CD4-positive, alpha-beta T cell treated with Interleukin-17A for 4 hours (primary cell): ENCODE measurements at regions not wholly inside any gene's neighbourhood (a gene's known extent, or its start where the extent isn't known, plus 50 kb on each side); places are given as distances from the start of the nearest gene placed in this dataset.
"Not testable (repeated sequence)": the region's sequence is repeated elsewhere in the genome, so short reads cannot be mapped to it uniquely, and the experiment has no call there.

Experiments used
- DNase-seq: peaks from one replicate; pipeline ENCODE4 v3.0.0-alpha.2; 2020; ENCODE audit warnings: mixed read lengths

DNA sequence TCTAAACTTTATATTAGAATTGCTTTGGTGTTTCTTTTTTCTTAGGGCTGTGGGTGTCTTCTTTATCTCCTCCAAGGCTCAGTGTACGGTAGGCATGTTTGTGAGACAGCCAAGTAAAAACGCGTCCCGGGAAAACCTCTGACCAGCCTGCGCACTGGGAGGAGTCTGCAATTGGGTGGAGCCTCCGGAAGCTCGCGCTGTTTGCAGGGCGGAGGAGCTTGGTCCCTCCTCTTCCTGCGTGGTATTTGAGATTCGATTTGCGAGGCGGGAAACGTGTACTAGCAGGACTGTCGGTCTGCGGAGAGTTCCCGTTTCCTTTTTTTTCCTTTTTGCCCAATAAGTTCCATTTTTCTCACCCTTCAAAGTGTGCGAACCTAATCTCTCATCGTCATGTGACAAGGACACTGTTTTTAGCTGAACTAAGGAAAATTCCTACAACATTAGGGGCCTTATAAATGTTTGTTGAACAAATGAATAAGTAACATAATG is 182.1 kb upstream of the OTX2 start:
- DNase-seq = no peak

- DNase-seq = not testable (repeated sequence)
Observed at GRCh38 chr14:56990991-56991627, 180.8 kb upstream of the OTX2 start.

DNA sequence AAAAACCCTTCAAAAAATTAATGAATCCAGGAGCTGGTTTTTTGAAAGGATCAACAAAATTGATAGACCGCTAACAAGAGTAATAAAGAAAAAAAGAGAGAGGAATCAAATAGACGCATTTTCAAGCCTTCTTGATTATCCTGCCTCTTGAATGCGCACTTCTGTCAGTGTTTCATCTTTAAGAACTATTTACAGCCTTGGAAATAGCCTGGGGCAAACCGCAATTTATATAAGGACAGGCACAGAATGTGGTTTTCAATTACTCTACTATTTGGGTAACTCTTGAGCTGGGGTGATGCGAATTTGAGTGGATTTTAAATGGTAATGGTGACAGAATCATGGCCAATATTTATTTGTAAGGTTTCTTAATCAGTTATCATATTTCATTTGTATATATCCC is 179.1 kb upstream of the OTX2 start:
- no peak for DNase-seq

- no peak for DNase-seq
Observed at GRCh38 chr14:56979936-56980335, 169.7 kb upstream of the OTX2 start.

- no peak for DNase-seq
Observed at GRCh38 chr14:56976211-56976610, 165.9 kb upstream of the OTX2 start.

GRCh38 chr14:56975521-56975920 is 165.2 kb upstream of the OTX2 start:
- no peak for DNase-seq

GRCh38 chr14:56972948-56973347 is 162.7 kb upstream of the OTX2 start:
- no peak for DNase-seq

GRCh38 chr14:56964895-56965294 is 154.6 kb upstream of the OTX2 start:
- no peak for DNase-seq

- DNase-seq = no peak
Observed at GRCh38 chr14:56963381-56963780, 153.1 kb upstream of the OTX2 start.

DNA sequence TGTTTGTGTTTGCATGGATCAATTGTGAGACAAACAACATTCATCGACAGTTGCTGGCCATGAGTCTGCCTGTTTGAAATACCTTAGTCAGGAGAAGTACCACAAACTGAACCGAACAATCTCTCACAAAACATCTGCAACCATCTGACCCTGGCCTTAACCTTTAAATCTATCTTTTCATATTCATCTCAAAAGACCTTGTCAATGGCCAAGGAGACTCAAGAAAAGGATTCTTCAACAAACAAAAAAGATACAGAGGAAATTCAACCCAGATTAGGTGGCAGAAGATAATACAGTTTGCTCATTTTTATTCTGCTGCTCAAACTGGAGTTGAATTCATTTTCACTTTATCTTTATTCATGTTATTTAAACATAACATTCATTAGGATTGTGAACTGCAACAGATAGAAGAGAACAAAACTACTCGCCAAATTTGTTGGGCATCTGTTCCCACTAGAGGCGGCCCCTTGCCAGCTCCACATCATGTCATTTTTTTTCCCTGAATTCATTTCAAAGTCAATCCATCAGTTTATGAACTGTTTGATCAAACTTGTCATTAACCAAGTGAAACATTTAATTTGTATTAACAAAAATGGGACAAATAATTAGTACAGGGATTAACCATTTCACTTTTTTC is 152.3 kb upstream of the OTX2 start:
- DNase-seq = no peak

DNA sequence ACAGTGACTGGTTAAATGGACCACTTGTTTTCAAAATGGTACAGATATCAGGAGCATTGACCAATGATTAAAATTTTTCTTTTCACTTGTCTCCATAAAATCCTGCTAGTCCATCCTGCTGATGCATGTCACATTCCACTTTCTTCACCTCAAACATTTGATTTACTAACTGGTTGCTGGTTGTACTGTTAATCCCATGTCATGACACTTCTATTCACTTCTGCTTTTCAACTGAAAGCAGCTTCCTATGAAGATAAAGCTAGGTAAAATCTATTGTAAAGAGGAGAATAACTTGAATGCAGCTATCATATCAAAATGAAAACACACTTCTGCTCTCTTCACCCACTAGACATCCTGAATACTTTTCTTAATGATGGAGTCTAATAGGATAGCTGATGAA is 149.6 kb upstream of the OTX2 start:
- DNase-seq = no peak

DNA sequence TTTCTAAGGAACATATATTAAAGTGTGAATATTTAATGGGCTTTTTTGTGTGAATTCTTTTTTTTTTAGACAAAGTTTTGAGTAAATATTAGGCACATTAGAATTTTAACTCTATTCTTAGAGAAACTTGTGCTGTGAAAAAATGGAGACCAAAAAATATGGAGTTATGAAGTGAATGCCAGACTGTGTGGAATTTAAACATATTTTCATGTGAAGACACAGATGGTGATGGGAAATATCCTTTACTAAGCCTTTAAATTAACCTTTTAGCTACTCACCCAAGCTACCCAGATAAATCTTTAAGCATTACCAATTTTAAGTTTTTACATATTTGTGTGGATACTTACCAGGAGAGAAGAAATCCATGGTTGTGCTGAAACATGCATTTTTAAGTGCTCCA is 148.8 kb upstream of the OTX2 start:
- DNase-seq = no peak

DNA sequence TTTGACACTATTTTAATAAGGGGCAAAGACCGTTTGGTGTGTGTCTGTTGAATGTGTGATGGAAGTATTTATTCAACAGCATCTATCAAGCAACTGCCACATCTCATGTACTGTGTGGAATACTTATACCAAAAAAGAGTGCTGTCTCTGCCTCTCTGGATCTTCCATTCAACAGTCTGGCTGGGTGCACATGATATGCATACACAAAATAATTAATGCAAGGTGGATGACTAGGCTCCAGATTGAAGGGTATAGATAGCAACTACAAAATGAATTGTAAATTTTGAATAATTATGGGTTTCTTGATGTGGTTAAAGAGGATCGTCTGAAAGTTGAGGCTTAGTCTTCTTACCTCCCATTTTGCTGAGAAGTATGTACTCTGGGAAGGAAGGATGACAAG is 145.9 kb upstream of the OTX2 start:
- no peak for DNase-seq

GRCh38 chr14:56955745-56956144 is 145.5 kb upstream of the OTX2 start:
- no peak for DNase-seq

- no peak for DNase-seq
Observed at GRCh38 chr14:56953884-56954283, 143.6 kb upstream of the OTX2 start.

DNA sequence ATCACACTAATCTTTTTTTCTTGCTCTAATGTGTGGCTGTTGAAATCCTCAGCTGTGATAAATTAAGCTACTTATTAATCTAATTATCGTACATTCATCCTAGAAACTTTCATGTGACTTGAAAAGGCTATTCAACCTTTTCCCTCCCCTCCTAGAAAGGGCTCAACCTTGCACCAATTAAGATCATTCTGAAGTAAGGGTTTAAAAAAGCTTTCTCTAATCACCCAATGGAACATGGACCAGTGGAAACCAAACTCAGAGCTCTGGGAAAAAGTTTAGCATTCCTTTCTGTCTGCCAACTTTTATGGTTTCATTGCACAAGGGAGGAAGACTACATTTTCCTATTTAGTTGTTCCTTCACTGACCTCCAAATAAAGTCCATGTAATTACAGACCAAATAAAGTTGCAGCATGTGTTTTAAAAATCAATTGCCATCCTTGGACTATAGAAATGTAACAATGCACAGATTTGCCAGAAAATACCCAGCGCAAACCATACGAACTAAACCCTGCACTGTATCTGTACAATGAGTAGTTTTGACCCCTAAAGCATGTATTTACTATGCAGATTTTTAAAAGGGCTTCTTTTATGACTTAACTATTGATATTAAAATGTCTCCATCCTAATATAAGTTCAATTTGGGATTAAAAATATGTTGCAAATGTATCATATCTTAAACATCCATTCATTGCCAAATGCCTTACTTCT is 142.6 kb upstream of the OTX2 start:
- DNase-seq = no peak

DNA sequence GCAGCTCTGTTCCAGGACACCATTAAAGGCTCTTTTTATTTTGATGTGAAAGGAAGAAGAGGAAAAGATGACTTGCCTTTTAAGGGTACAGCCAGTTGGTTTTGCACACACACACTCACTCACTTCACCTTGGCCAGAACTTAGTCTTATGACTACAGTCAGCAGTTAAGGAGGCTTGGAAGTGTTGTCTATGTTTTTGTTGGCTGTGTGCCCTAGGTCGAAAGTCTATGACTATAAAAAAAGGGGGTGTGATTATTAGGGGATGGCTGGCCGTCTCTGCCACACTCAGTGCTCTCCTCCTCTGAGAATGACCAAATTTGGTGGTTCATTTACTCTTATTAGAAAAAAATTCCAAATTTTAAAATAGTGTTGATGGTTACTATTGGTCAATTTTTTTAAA is 139.5 kb upstream of the OTX2 start:
- no peak for DNase-seq

- no peak for DNase-seq
Observed at GRCh38 chr14:56945291-56945690, 135.0 kb upstream of the OTX2 start.

DNA sequence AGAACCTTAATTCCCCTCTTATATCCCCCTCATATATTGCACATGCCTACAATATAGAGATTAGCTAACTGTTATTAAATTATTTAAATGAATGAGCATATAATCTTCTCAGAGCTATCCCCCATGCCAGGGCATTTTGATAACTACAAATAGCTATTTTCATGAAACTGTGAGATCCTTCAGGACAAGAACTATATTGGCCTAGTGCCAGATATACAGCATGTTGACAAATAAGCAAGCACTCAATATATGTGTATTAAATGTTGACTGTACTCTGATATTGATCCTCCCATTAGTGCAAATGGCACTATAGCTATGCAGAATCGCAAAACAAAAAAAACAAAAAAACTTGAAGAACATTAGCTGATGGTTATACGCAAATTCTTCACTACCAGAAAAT is 134.1 kb upstream of the OTX2 start:
- no peak for DNase-seq

- DNase-seq = no peak
Observed at GRCh38 chr14:56933446-56933845, 123.2 kb upstream of the OTX2 start.

DNA sequence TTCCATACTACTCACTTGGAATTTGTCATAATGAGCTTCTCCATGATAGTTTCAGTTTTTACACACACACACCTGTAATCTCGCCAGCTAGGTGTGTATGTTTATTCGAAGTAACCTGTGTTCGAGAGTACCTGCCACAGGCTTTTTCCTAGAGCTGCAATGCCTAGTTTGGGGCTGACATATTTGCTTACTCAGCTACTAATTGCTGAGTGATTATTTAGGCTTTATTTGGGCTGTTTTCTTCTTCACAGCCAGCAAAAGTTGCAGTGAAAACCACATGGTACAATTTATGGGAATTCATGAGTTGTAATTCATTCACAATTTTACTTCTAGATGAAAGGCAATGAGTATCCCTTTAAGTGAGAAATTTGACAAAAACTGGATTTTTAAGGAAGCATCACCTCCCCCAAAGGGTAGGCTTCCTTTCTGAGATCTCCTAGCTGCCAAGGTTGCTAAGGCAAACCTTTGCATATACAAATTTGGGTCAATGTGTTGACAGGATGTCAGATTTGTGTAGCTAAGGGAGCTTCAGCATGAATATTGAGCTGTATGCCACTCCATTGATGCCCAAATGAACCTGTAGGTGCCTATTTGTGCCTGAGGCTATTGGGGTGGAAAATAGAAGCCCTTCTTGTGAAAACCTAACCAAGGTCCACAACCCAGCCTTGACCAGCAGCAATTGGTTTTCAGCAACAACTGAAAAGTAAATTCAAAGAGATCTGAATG is 108.7 kb upstream of the OTX2 start:
- no peak for DNase-seq

DNA sequence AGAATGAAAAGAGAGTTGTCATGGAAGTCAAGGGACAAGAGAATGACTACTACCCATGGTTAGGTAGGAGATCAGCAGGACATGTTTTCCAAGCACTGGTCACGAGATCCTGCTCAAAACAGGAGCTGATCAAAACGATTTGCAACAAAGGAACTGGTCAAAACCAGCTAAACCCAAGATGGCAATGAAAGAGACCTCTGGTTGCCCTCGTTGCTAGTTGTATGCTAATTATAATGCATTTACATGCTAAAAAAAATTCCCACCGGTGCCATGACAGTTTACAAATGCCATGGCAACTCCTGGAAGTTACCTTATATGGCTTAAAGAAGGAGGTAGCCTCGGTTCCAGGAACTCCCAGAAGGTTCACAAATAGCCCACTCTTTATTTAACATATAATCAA is 95.0 kb upstream of the OTX2 start:
- DNase-seq = no peak

DNA sequence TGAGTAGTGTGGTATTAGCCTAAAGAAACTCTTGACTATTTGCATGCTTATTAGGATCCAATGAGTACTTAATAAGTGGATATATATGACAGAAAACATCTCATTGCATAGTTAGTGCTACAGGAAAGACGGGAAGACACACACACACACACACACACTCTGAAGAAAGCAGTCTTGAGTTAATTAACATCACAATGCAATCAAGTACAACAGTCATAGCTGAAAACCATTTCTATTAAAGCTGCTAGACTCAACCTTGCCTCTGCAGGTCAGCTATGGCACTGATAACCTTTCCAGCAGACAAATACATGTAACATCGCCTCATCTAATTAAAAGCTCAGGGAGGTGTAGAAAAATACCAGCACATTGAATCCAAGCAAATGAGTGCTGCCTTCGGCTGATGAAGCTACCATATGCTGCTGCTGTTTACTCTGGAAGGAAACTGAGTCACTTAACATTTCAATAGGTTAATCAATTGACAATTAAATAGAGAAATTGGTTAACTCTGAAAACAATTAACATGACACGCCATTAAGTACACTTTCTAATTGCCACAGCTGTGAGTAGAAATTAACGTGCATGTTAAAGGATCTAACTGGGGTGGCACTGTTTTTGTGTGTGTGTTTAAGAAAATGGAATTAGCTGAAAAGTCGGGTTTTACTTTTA is 93.2 kb upstream of the OTX2 start:
- DNase-seq = no peak
